GM23338 (cell line): ENCODE measurements at regions not wholly inside any gene's neighbourhood (a gene's known extent, or its start where the extent isn't known, plus 50 kb on each side); places are given as distances from the start of the nearest gene placed in this dataset.

Source experiments
- ATAC-seq: fragments of 200-7000 bp; cut with Tn5 transposase; 3 replicates; pipeline ENCODE4 v1.9.1; 2020
- DNase-seq: peaks from one replicate; pipeline ENCODE4 v3.0.0-alpha.2; 2015; ENCODE audit warnings: low spot score
- H2AFZ ChIP-seq: fragments of 200-600 bp; sonication (generic); 2 replicates; pipeline ENCODE4 v1.8.0; 2016; ENCODE audit warnings: antibody characterized with exemption, mild to moderate bottlenecking, moderate library complexity
- H3F3A ChIP-seq: fragments of 200-600 bp; sonication (generic); replicated peaks from 2 replicates; pipeline ENCODE4 v1.8.0; 2017; ENCODE audit warnings: antibody characterized with exemption, mixed run types, low read depth
- H3K27ac ChIP-seq: fragments of 200-600 bp; sonication (generic); 2 replicates; pipeline ENCODE4 v1.6.1; 2016; ENCODE audit warnings: low read depth
- H3K27me3 ChIP-seq: fragments of 200-600 bp; sonication (generic); 2 replicates; pipeline ENCODE4 v1.8.0; 2016; ENCODE audit warnings: mild to moderate bottlenecking, mixed run types, moderate library complexity; ENCODE audit not compliant: insufficient read depth
- H3K36me3 ChIP-seq: fragments of 200-600 bp; sonication (generic); 2 replicates; pipeline ENCODE4 v1.8.0; 2016; ENCODE audit warnings: mild to moderate bottlenecking; ENCODE audit not compliant: insufficient read depth
- H3K4me1 ChIP-seq: fragments of 200-600 bp; sonication (generic); 2 replicates; pipeline ENCODE4 v1.8.0; 2016; ENCODE audit warnings: mild to moderate bottlenecking, moderate library complexity; ENCODE audit not compliant: insufficient read depth
- H3K4me2 ChIP-seq: fragments of 200-600 bp; sonication (generic); 2 replicates; pipeline ENCODE4 v1.7.1; 2017; ENCODE audit warnings: mixed run types
- H3K4me3 ChIP-seq: fragments of 200-600 bp; sonication (generic); 2 replicates; pipeline ENCODE4 v1.6.1; 2016; ENCODE audit warnings: mixed run types
- H3K79me2 ChIP-seq: fragments of 200-600 bp; sonication (generic); replicated peaks from 2 replicates; pipeline ENCODE4 v1.8.0; 2017; ENCODE audit warnings: mild to moderate bottlenecking; ENCODE audit not compliant: insufficient read depth
- H3K9me2 ChIP-seq: fragments of 200-600 bp; sonication (generic); 2 replicates; pipeline ENCODE4 v1.8.0; 2017; ENCODE audit not compliant: insufficient read depth
- H4K20me1 ChIP-seq: fragments of 200-600 bp; sonication (generic); replicated peaks from 2 replicates; pipeline ENCODE4 v1.8.0; 2017; ENCODE audit warnings: mild to moderate bottlenecking; ENCODE audit not compliant: insufficient read depth
- H3K27ac Mint-ChIP-seq: 2 replicates; pipeline ENCODE4 v1.8.0; 2020; ENCODE audit warnings: inconsistent platforms, mild to moderate bottlenecking, moderate library complexity, mixed read lengths
- H3K27me3 Mint-ChIP-seq: 3 replicates; pipeline ENCODE4 v1.8.0; 2022; ENCODE audit warnings: low read depth, mild to moderate bottlenecking, moderate library complexity, mixed read lengths, inconsistent platforms; ENCODE audit not compliant: insufficient read depth, poor library complexity
- H3K36me3 Mint-ChIP-seq: 3 replicates; pipeline ENCODE4 v1.8.0; 2021; ENCODE audit warnings: low read depth, mild to moderate bottlenecking, inconsistent platforms, moderate library complexity, mixed read lengths
- H3K4me1 Mint-ChIP-seq: 3 replicates; pipeline ENCODE4 v1.8.0; 2020; ENCODE audit warnings: mild to moderate bottlenecking, inconsistent platforms, mixed read lengths
- H3K4me3 Mint-ChIP-seq: 3 replicates; pipeline ENCODE4 v1.8.0; 2021; ENCODE audit warnings: moderate library complexity, mild to moderate bottlenecking, inconsistent platforms, mixed read lengths
- H3K9me3 Mint-ChIP-seq: 3 replicates; pipeline ENCODE4 v1.8.0; 2020; ENCODE audit warnings: moderate library complexity, mild to moderate bottlenecking, inconsistent platforms, mixed read lengths
- CREB1 ChIP-seq: fragments of 250-450 bp; sonication (Bioruptor Pico); IDR thresholded peaks from 2 replicates; pipeline ENCODE4 v1.5.0; 2020; ENCODE audit warnings: low read depth, mild to moderate bottlenecking, moderate library complexity
- ETS1 ChIP-seq: IDR thresholded peaks from 2 replicates; pipeline ENCODE4 v1.6.1; 2016; ENCODE audit warnings: antibody characterized with exemption
- EZH2phosphoT487 ChIP-seq: fragments of 200-600 bp; sonication (generic); IDR thresholded peaks from one replicate; pipeline ENCODE4 v1.8.1; 2018; ENCODE audit warnings: antibody characterized with exemption; ENCODE audit not compliant: unreplicated experiment
- NANOG ChIP-seq: IDR thresholded peaks from 2 replicates; pipeline ENCODE4 v1.6.1; 2016; ENCODE audit warnings: antibody characterized with exemption, borderline replicate concordance
- POLR2AphosphoS5 ChIP-seq: IDR thresholded peaks from 2 replicates; pipeline ENCODE4 v1.6.1; 2016; ENCODE audit warnings: antibody characterized with exemption, low read depth
- REST ChIP-seq: IDR thresholded peaks from one replicate; pipeline ENCODE4 v1.6.1; 2018; ENCODE audit warnings: antibody characterized with exemption; ENCODE audit not compliant: unreplicated experiment
- STAT1 ChIP-seq: IDR thresholded peaks from one replicate; pipeline ENCODE4 v1.6.1; 2016; ENCODE audit warnings: antibody characterized with exemption; ENCODE audit not compliant: unreplicated experiment
- ZNF114 ChIP-seq: fragments of 250-450 bp; sonication (Bioruptor Pico); IDR thresholded peaks from 2 replicates; pipeline ENCODE4 v1.5.0; 2020; ENCODE audit warnings: mild to moderate bottlenecking, moderate library complexity
- ZNF331 ChIP-seq: fragments of 250-450 bp; sonication (Bioruptor Pico); IDR thresholded peaks from 2 replicates; pipeline ENCODE4 v1.5.0; 2020; ENCODE audit warnings: low read depth, mild to moderate bottlenecking, moderate library complexity

- Histone ChIP-seq H3K79me2 (no peaks in the 10 kb centered on the region), H3K4me2 (no peak overlapping the region), H3F3A (no peaks in the 10 kb centered on the region), H3K4me3 (no peak overlapping the region), H4K20me1 (no peaks in the 10 kb centered on the region), H3K27ac (no peak overlapping the region), H3K4me1 (peaks cover 14% of the 10 kb centered on the region; the same call in 1 of the 2 replicates), H2AFZ (no peak overlapping the region), H3K36me3 (no peaks in the 10 kb centered on the region), H3K27me3 (no peaks in the 10 kb centered on the region), H3K9me2 (no peaks in the 10 kb centered on the region)
- H3K4me1 Mint-ChIP-seq: peaks cover 23% of the 10 kb centered on the region; the same call in 2 of the 3 replicates
- ATAC-seq: no peak
- TF ChIP-seq NANOG: no peak
- no peak for TF ChIP-seq CREB1 (CRISPR knock-in tag)
- TF ChIP-seq ETS1: no peak
- no peak for TF ChIP-seq REST
- TF ChIP-seq EZH2phosphoT487: no peak
- no peak for TF ChIP-seq STAT1
- TF ChIP-seq ZNF331: no peak
- no peak for DNase-seq
- H3K9me3 Mint-ChIP-seq: no peaks in the 10 kb centered on the region
- H3K36me3 Mint-ChIP-seq: no peaks in the 10 kb centered on the region
- H3K27ac Mint-ChIP-seq: no peak overlapping the region
- H3K27me3 Mint-ChIP-seq: peaks cover 1% of the 10 kb centered on the region
- no peak overlapping the region for H3K4me3 Mint-ChIP-seq
Measured at GRCh38 chrX:69027181-69028005, 137.9 kb downstream of the PJA1 start.

- Mint-ChIP-seq H3K36me3 (no peaks in the 10 kb centered on the region), H3K4me3 (no peak overlapping the region), H3K9me3 (no peaks in the 10 kb centered on the region), H3K27ac (no peak overlapping the region), H3K27me3 (peaks cover 2% of the 10 kb centered on the region), H3K4me1 (peaks cover 18% of the 10 kb centered on the region; the same call in 2 of the 3 replicates)
- no peaks in the 10 kb centered on the region for H3K36me3 ChIP-seq
- DNase-seq: no peak
- ATAC-seq: no peak
- no peaks in the 10 kb centered on the region for H3F3A ChIP-seq
- H3K4me1 ChIP-seq: peaks cover 18% of the 10 kb centered on the region; the same call in 1 of the 2 replicates
- H3K4me2 ChIP-seq: no peak overlapping the region
- H3K4me3 ChIP-seq: no peak overlapping the region
- H4K20me1 ChIP-seq: no peaks in the 10 kb centered on the region
- no peaks in the 10 kb centered on the region for H3K9me2 ChIP-seq
- H3K79me2 ChIP-seq: no peaks in the 10 kb centered on the region
- H2AFZ ChIP-seq: no peak overlapping the region
- H3K27me3 ChIP-seq: no peaks in the 10 kb centered on the region
- H3K27ac ChIP-seq: no peak overlapping the region
- TF ChIP-seq CREB1 (CRISPR knock-in tag): no peak
- TF ChIP-seq REST: no peak
- TF ChIP-seq POLR2AphosphoS5: no peak
- TF ChIP-seq ZNF114 (CRISPR knock-in tag): no peak
Measured at GRCh38 chrX:69025802-69026301, 139.4 kb downstream of the PJA1 start.
